ENCODE measurements at regions not wholly inside any gene's neighbourhood (a gene's known extent, or its start where the extent isn't known, plus 50 kb on each side); places are given as distances from the start of the nearest gene placed in this dataset.

DNA sequence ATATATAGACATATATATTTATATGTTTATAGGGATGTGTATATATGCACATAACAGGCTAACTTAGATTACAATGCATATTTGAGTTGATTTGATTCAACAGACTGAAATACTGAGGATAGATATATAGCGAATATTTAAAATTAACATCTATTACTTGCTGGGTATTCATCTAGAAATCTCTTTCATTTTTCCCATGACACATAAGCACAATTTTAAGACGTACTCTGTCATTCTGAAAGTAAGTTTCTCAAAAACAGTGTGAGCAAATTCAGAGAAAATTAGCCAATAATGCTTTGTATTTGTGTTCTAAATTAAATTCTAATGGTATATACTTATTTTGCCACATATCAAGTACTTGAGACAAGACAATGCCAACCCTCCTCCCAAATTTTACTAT is 907.5 kb upstream of the MDGA2 start:
- Histone ChIP-seq H3K27me3 (no peaks in the 10 kb centered on the region), H3K4me1 (no peaks in the 10 kb centered on the region), H3K9me3 (no peaks in the 10 kb centered on the region), H3K27ac (no peak overlapping the region), H3K36me3 (no peaks in the 10 kb centered on the region), H3K4me3 (no peak overlapping the region)
- ATAC-seq (no peak), DNase-seq (no peak)
- intact Hi-C loops (cut with DNase I) = no loop called here
- TF ChIP-seq, protein P1, sequence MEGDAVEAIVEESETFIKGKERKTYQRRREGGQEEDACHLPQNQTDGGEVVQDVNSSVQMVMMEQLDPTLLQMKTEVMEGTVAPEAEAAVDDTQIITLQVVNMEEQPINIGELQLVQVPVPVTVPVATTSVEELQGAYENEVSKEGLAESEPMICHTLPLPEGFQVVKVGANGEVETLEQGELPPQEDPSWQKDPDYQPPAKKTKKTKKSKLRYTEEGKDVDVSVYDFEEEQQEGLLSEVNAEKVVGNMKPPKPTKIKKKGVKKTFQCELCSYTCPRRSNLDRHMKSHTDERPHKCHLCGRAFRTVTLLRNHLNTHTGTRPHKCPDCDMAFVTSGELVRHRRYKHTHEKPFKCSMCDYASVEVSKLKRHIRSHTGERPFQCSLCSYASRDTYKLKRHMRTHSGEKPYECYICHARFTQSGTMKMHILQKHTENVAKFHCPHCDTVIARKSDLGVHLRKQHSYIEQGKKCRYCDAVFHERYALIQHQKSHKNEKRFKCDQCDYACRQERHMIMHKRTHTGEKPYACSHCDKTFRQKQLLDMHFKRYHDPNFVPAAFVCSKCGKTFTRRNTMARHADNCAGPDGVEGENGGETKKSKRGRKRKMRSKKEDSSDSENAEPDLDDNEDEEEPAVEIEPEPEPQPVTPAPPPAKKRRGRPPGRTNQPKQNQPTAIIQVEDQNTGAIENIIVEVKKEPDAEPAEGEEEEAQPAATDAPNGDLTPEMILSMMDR (IDR thresholded peaks at IDR 0.05) = no peak

DNA sequence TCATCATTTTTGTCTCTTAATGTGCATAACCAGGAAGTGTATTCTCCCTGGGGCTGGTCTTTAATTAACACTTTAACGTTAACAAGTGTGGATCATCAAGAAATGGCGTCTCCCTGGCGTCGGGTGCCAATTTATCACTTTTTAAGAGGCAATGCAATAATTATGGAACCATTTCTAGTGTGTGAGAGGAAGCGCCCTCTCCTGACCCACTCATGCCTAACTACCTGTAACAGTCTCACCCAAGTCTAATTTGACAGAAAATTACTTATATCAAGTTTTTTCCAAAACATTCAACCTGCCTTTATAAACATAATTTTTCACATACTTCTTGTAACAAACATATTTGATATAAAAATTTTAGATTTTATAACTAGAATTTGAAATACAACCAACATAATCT is 905.3 kb upstream of the MDGA2 start:
- ATAC-seq = no peak
- TF ChIP-seq, protein P1 (IDR thresholded peaks at IDR 0.05) = no peak
- Histone ChIP-seq H3K27me3 (no peaks in the 10 kb centered on the region), H3K27ac (no peak overlapping the region), H3K36me3 (no peaks in the 10 kb centered on the region), H3K4me3 (no peak overlapping the region), H3K9me3 (peaks cover 0 to 2% of the 10 kb centered on the region in 2 donors), H3K4me1 (no peaks in the 10 kb centered on the region)
- intact Hi-C loops (cut with DNase I) = no loop called here
- no peak for DNase-seq

- H3K27me3 ChIP-seq = no peaks in the 10 kb centered on the region
- H3K4me1 ChIP-seq = no peaks in the 10 kb centered on the region
- H3K36me3 ChIP-seq = no peaks in the 10 kb centered on the region
- H3K4me3 ChIP-seq = no peak overlapping the region
- TF ChIP-seq, protein P1 (IDR thresholded peaks at IDR 0.05) = no peak
- intact Hi-C loops (cut with DNase I) = no loop called here
- ATAC-seq (no peak), DNase-seq (no peak)
- no peak overlapping the region for H3K27ac ChIP-seq
- H3K9me3 ChIP-seq = peaks cover 0 to 20% of the 10 kb centered on the region in 2 donors
These were observed 900.4 kb upstream of the MDGA2 start for GRCh38 chr14:48575772-48576171.

DNA sequence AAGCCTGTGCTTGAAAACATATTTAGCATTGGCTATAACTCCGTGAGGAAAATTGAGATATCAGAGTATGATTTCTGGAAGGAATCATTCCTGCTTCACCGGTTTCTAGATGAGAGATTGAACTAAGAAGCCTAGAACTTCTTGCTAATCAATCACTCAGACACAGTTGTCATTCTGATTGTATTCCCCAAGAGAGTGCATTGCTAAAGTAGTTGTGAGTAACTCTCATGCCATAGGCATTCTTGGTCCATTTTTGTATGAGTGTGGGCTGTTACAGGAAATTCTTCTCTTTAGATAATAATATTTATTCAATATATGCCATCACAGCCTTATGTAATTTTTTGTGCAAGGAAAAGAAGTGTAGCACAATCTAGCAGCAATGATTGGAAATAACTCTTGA is 893.3 kb upstream of the MDGA2 start:
- ATAC-seq (no peak), DNase-seq (no peak)
- H3K4me3 ChIP-seq = no peak overlapping the region
- peaks cover 0 to 24% of the 10 kb centered on the region in 2 donors for H3K9me3 ChIP-seq
- H3K36me3 ChIP-seq = no peaks in the 10 kb centered on the region
- no peak overlapping the region for H3K27ac ChIP-seq
- intact Hi-C loops (cut with DNase I) = no loop called here
- TF ChIP-seq, protein P1 (IDR thresholded peaks at IDR 0.05) = no peak
- no peaks in the 10 kb centered on the region for H3K27me3 ChIP-seq
- no peaks in the 10 kb centered on the region for H3K4me1 ChIP-seq

DNA sequence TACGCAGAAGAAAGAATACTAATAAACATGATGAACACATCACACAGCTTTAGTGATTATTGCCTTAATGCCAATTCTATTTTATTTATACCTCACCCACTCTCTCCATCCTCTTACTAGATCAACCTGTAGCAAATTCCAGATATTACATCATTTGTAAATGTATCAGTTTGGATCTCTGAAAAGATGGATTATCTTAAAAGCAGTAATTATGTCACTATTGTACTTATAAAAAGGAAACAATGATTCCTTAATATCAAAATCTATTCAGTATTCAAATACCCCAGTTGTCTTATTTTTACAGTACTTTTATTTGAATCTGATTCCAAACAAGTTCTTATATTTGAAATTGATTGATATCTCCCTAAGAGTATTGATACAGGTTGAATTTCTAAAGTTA is 892.8 kb upstream of the MDGA2 start:
- Histone ChIP-seq H3K9me3 (peaks cover 0 to 26% of the 10 kb centered on the region in 2 donors), H3K27ac (no peak overlapping the region), H3K4me3 (no peak overlapping the region), H3K36me3 (no peaks in the 10 kb centered on the region), H3K4me1 (no peaks in the 10 kb centered on the region), H3K27me3 (no peaks in the 10 kb centered on the region)
- no peak for ATAC-seq
- no peak for DNase-seq
- TF ChIP-seq, protein P1 (IDR thresholded peaks at IDR 0.05) = no peak
- intact Hi-C loops (cut with DNase I) = no loop called here

Data from left lung (tissue), 4 donors.